Activated CD4-positive, CD25-positive, alpha-beta regulatory T cell treated with anti-CD3 and anti-CD28 coated beads, Interleukin-2, amount 50 U/mL, for 24 hours (primary cell): ENCODE measurements at regions not wholly inside any gene's neighbourhood (a gene's known extent, or its start where the extent isn't known, plus 50 kb on each side); places are given as distances from the start of the nearest gene placed in this dataset.

ENCODE experiments used
- ATAC-seq, 2 donors: fragments of 150-1000 bp; cut with Tn5 transposase; one replicate each; pipeline ENCODE4 v1.10.0; 2021; ENCODE audit warnings: mild to moderate bottlenecking in 1 of 2, moderate library complexity in 1 of 2

DNA sequence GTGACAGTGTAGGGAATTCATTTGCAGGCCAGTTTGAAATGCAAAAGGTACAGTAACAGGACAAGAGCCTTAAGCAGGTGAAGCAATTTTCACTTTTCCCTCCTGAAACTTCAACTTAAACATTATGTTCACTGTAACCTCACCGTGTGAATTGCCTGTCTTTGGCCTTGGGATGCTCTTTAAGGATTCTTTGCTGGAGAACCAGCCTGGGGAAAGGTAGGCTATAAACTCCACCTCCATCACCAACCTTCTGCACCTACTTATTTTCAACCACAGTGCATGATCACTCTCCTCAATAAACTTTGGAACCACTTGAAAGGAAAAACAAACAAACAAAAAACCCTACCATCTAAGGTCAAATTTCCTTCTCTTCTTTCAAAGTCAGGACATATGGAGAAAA is 300.5 kb downstream of the TLE1 start:
- no peak for ATAC-seq

DNA sequence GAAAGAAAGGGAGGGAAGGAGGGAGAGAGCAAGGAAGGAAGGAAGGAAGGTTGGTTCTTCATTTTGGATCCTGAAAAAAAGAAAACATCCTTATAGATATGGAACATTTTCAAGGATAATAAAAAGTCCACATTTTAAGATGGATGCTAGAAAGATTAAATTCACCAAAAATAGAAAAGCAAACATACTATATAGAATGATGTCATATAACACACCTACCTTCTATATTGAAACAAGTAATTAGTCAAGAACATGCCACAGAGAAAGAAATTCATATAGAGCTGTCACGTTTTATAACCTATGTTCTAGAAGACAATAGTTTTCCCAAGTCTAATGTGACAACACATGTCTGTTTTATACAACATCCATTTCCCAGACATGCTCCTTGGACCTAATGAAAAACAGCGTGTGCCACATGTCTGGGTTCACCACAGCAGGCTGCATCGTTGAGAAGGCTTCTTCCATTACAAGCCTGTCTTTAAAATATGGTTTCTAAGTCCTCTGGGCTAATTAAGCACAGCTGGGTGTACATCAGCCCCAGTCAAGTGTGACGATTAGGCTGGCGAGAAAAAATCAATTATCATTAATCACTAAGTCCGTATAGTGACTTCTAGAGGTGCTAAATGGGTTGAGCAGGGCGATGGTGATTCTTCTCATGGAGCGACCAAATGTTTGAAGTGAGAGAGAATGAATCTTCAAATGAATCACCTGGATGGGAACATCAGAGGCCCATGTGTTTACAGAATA is 301.8 kb downstream of the TLE1 start:
- ATAC-seq: no peak

DNA sequence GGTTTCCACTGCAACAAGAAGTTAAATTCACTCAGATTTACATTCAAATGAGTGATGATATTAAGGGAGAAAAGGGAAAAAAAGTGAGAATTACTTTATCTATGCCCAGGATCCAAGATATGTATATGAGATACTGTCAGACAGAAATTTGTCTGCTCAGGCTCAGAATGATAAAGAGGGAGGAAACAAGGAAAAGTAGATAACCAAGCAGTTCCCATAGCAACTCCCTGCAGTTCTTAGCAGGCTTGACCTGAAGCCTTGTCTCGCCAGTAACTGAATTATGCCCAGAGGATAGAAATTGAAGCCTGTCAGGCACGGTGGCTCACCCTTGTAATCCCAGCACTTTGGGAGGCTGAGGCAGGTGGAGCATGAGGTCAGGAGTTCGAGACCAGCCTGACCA is 304.4 kb downstream of the TLE1 start:
- ATAC-seq: no peak

DNA sequence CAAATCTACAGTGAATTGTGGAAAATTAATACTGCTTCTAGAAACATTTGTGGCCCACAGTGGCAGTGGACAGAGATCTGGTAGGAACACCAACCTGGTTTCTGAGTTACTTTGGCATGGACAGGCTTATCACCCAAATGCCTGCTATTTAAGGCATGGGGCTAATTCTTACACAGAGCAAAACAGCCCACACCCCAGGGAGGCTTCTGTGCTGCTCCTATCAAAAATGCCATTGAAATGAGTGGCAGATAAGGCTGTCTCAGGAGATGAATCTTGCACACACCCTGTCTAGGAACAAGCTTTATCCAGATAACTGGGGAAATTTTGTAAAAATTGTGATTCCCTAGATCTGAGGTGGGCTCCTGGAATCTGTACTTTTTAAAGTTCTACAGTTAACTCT is 307.1 kb downstream of the TLE1 start:
- ATAC-seq: no peak

DNA sequence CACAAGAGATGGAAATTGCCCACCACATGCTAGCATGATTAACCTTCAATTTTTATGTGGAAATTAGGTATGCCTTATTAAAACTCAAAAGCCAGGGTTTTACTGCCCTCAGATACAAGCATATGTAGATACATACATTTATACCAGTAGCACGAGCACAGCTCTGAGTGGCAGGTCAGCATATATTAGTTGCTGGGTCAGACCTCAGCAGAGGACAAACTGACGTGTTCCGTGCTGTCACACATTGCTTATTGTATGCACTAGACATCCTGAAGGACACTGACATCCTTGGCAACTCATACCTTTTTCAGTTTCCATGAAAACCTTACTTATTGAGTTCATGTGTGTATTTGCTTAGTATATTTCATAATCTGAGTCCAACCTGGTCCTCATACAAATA is 307.7 kb downstream of the TLE1 start:
- ATAC-seq: no peak

DNA sequence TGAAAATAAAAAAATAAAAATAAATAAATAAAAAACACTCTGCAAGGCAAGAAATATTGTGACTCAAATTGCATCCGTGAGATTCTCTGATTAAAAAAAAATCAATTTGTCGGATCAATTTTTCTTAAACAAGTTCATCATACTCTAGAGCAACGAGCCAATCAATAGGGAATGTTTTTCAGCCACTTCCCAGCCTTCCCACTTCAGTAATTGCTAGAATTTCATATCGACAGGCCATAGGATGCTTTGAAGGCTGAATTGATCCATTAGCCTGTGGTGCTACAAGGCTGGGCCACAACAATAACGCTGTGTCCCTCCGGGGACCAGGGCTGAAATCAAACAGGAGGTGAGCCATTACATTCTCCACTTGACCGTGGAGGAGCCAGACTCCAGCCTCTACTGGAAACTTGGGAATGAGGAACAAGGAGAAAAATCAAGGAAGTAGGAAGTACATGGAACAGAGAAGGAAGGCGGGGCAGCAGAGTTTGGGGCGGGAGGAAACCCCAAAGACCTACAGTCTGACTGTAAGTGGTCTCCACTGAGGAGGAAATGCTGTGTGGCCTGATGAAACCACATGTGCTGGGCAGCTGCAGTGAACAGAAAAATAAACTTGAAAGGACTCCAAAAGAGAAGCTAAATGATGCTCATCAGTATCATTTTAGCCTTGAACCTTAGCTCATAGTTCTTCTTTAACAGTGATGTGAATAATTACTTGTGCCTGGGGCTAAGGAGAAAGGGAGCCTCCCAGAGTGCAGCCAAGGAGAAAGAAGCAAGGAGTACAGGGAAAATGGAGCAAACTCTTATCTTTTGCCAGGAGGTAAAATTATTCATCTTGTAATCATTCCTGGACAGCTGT is 308.6 kb downstream of the TLE1 start:
- no peak for ATAC-seq

DNA sequence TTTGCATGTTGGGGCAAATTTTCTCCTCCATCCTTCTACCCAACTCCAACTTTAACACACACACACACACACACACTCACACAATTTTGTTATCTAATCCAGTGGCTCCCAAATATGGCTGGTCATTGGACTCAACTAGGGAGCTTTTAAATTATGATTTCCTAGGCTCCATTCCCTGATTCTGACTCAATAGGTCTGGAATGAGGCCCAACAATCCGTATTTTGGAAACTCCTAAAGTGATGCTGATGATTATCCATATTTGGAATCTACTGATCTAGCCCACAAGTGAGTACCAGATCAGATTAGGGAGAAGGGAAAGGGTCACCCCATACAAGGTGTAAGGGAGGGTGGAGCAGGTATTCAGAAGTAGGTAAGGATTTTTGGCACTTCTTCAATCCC is 309.7 kb downstream of the TLE1 start:
- no peak for ATAC-seq

DNA sequence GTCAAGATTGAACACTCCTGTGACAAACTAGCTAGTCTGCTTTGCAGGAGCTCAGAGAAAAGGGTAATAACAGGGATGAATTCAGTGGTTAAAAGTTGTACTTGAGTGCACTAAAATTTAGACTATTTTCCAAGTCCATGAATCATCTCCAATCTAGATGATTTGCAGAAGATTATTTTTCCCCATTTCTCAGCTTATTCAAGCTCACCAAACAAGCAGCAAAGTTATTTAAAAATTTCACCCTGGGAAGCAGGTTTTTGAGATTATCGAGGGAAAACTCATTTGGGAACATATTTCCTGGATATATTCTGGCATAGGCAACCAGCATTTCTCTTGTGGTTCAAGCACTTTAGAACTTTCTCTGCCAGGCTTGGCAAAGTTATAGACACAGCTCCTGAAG is 311.4 kb downstream of the TLE1 start:
- ATAC-seq: no peak

DNA sequence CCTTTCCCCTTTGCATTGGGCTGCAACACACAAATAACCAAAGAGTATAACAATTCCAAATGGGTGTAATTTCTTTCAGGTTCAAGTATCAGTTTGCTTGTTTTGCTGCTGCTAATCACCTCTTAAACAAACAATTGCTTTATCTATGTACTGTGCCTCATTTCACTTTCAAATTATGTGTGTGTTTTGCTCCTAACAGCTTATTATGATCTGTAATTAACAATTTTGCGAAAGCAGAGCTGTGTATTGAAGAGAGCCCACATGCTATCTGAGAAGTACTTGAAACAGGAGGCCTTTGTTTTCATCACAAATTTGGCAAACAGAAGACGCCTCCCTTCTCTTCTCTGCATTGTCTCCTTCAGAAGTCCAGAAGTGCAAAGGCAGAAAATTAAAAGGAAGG is 312.0 kb downstream of the TLE1 start:
- ATAC-seq: no peak

DNA sequence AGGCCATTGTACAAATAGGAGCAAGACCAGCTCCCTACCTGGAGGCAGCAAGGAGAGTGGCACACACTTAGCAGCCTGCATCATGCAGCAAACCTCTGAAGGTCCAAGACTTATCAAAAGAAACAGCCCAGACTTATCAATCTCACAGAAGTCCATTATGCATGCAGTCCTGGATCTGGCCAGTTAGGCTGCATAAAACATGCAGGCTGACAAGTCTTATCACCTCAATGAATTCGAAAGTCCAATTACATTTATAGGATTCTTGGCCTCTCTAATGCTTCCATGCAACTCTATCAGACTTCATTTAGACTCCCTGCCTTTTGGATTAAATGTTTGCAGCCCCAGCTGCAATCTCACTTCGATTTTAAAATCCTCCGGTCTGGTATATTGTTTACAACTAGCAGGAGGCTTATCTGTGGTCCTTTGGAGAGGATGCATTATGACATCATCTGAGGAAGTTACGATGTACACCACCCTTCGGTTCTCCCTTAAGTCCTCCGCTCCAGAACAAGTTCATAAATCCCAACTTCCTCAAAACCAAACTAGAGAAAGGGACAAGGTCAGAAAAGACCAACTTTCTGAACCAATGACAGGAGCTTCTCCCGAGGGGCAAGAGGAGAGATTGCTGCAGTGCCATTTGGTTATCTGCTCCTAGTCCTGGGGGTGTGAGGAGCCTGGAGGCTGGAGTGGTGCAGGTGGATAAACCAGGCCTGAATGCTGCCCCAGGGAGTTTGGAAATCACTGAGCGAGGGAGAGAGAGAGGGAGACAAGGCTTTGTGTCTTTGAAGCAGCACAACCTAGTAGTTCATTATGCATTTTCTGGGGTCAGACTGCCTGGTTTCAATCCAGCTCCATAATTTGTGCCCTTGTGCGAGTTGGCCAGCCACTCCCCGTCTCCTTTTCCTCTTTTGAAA is 313.9 kb downstream of the TLE1 start:
- no peak for ATAC-seq

DNA sequence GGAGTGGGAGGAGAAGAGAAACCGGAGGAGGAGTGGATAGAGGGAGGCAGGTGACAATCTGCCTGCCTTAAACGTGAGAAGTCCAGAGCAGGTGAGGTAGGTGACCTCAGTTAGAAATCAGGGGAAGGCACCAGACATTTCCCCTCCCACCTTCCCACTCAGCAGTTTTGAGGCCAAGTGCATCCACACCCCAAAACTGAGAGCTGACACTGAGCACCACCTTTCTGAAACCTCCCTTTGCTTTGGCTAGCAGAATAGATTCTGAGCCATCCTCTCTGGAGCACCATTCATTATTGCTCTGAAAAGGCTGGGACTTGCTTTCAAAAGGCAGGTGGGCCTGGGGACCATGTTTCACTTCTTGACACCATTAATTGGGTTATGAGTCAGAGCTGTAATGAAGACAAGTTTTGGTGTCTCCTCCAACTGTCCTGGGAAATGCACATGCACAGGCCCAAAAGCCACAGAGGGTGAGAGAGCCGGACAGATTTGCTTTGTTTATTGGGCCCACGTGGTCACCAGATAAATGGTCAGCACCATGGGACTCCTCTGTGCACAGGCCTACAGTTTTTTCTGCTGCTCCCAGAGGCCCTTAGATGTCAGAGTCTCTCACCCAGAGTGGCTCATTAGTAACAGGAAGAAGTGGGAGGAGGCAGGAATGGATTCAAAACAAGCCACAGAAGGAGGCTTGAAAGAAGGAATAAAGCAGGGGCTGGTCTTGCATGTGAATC is 314.7 kb downstream of the TLE1 start:
- no peak for ATAC-seq

DNA sequence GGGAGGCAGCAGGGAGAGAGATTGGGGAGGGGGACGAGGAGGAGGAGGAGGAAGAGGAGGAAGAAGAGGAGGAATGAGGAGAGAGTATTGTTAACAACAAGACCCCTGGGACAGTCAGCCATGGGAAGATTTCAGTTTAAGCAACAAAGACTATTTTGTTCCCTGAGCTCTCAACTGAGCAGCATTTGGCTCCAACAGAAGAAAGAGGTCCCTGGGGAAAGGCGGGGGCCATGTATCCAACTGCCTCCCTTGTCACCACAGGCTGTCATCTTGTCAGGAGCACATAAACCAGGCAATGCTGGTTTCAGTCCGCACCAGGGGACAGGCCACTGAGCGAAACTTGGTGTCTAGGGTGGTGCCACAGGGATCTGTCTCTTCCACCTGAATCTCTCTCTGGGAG is 316.1 kb downstream of the TLE1 start:
- ATAC-seq: no peak

DNA sequence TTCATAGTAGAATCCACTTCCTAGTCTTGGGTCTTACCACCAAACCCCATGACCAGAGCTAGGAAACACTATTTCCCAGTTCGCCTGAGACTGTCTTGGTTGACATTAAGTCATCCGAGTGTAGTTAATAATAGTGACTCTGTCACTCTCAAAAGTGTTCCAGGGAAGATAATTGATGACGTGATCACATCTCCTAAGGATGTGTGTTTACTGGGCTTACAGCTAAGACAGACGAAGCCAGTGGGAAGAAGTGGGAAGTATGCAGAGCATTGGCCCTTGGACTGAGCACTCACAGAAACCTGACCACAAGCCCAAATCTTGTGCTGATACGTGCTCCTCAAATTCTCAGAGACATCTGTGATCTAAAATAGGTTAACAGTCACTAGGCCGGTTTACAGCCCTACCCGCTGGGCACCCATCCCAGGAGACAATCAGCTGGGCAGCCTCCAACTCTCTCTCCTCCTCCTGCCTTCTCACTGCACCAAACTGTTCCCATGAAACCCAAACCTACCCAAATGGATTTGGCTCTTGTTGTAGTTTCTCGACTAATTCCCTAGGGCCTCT is 316.6 kb downstream of the TLE1 start:
- no peak for ATAC-seq

DNA sequence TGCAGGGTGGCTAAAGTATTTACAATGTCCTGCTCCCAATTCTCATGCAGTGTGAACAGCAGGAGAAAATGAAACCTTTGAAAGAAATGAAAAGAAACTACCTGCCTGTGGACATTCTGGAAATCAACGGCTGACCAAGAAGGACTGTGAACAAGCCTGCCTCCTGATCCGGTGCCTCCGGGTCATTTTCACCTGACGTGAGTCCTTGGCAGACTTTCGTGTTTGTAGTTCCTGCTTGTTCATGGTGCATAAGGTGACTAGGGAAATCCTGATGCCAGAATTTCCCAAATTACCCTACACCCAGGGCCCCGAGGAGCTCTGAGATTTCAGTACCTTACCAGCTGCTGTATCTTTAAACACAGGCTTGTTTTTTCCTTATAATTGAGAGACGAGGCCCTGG is 317.5 kb downstream of the TLE1 start:
- no peak for ATAC-seq

DNA sequence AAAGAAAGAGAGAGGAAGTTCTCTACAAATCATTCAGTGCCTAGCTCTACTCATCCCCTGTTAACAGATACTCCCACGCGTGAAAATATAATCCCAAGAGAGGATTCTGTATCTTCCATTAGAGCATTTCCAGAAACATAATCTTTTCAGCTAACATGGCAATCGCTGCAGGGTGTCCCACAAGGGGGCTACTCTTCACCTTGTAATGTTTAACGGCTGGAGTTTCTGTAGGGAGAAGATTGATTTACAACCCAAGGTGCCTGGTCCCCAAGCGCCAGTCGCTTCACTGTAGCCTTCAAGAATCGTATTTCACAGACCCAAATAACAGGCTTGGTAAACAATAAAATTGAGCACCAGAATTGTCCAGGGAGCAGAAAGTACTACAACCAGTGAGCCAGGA is 318.7 kb downstream of the TLE1 start:
- no peak for ATAC-seq

DNA sequence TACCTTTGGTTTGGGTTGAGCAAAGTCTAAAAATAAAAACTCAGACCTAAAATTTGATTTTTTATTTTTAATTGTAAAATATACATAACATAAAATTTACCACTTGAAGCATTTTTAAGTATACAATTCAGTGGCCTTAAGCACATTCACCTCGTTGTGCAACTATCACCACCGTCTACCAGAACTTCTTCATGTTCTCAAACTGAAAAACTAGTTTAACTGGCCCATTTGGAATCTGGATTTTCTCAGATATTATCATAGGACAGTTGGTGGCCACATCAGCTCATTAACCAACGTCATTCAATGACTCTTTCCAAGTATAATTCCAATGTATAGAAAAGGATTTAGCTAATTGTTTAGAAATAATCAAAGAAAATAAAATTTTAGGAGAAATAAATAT is 319.3 kb downstream of the TLE1 start:
- no peak for ATAC-seq

DNA sequence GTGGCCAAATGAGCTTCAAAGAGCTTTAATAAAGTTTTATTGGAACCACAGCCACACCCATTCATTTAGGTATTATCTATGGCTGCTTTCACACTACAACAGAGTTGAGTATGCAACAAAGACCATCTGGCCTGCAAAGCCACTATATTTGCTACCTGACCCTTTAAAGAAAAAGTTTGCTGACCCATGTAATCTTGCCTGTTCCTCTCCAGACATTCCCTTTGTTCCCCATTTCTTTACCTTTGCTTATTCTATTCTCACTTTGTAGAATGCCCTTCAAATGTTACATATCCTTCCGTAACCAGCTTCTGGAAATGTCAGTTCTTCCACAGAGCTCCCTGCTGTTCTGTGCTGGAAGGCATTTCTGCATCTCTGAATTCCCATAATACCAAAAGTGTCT is 320.2 kb downstream of the TLE1 start:
- ATAC-seq: no peak

DNA sequence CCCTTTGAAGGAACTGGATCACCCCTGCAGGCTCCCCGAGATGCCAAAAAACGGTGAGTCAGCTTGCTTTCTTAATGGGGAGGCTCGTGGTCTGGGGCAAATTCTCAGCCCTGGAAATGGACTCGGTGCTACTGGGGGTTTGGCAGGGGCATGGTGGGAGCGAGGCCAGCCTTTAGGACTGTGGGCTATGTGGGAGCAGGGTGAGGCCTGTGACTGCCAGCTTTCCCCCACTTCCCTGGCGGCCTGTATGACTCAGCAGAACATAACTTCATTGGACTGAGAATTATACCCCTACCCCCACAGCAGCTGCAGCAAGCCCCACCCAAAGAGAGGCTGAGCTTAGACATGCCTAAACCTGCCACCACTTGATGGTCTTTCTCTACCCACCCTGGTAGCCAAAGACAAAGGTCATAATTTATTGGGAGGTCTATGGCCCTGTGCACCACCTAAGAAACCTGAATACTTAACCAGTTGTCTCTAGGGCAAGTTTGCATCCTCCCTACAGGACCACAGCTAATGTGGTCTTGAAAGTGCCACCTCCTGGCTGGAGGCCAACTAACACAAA is 325.3 kb downstream of the TLE1 start:
- no peak for ATAC-seq

DNA sequence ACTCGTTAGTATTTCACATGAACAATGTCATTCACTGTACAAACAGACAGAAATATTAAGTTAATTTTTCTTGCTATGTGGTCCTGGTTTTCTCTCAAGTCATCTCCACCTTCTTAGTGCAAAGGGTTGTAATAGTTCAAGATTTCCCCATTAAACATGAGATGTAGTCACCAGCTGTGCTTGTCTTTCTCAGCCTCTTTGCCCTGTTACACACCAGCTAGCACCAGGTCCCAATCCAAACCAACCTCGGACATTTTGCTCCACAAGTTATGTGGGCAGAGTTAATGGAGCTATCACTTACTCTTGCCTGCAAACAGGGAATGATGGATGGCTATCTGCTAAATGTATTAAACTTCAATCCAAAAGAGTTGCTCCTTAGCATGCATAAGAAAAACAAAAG is 328.1 kb downstream of the TLE1 start:
- no peak for ATAC-seq

DNA sequence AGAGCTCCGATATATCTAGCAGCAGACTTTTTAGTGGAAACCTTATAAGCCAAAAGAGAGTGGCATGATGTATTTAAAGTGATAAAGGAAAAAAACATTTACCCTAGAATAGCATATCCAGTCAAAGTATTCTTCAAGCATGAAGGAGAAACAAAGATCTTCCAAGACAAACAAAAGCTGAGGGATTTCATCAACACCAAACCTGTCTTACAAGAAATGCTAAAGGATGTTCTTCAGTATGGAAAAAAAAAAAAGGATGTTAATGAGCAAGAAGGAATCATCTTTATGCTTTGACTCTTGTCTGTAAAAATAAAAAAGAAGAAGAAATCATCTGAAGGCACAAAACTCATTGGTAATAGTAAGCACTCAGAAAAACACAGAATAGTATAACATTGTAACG is 338.2 kb downstream of the TLE1 start:
- no peak for ATAC-seq

DNA sequence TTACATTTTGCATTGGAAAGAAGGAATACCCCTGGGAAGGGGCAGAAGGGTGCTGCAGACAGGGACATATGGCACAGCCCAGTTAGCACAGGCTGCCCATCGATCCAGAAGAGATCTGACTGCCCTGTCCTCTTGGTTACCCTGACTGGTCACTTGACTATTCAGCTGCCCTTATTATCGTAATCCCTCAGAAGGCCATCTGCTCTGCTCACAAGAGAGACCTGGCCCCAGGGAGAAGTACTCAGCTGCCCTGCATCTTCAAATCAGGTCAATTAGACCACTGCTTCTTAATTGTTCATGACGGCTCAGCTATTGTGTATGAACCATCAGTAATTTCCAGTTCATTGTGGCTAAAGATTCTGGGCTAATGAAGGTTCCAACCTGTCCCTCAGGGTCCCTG is 345.0 kb downstream of the TLE1 start:
- ATAC-seq: no peak

DNA sequence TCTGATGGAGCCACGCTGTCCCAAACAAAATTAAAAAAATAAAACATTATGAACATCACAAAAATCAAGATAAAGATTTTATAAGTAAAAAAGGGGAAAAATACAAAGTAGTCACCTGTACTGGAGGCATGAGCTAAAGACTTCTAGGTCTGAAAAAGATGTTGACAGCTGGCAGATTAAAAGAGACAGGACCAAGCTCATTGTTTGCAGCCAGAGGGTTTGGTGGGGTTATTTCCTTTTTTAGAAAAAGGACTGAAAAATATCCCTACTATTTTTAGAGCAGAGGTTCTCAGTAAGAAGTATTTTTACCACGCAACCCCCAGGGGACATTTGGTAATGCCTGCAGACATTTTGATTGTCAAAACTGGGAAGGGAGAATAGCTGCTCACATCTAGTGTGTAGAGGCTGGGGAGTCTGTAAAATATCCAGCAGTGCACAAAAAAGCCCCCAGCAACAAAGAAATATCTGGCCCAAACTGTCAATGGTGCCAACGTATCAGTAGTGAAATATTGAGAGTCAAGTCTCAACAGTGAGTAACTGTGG is 353.4 kb downstream of the TLE1 start:
- no peak for ATAC-seq
